ENCODE measurements at regions not wholly inside any gene's neighbourhood (a gene's known extent, or its start where the extent isn't known, plus 50 kb on each side); places are given as distances from the start of the nearest gene placed in this dataset.

DNA sequence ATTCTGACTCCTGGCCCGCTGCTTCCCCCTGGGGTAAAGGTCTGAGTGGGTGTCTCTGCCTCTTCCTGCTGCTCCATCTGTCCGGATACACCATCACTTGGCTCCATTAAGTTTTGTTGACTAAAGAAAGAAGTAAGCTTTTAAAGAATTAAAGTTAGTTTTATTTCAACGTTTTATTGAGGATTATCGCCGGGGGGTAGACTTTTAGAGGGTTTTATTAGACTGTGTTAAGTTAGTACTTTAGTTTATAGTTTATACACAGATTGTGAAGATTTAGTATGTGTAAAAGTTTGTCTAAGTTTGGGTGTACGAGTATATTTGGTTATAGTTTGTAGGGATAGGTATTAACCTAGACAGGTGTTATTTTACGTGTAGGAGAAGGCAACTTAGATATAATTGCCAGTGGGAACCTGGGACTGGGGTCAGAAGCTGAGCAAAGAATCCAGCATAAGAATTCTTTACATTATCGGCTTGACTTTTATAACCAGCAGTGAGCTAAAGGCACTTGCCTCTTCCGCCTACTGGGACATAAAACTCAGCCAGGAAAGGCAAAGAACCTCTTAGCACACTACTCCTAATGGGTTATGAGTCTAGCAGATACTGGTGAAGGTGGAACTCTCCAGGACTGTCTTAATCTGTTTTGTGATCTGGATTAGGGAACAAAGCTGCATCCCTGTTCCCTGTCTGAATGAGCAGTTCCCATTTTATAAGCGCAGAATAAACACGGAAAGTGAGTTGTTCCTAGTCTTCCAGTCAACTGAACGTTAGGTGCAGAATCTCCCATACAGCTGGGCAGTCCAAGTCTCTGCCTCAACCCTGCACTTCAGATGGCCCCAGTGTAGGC lies 131.3 kb downstream of the FAM43A start:
- TF ChIP-seq, protein P1, sequence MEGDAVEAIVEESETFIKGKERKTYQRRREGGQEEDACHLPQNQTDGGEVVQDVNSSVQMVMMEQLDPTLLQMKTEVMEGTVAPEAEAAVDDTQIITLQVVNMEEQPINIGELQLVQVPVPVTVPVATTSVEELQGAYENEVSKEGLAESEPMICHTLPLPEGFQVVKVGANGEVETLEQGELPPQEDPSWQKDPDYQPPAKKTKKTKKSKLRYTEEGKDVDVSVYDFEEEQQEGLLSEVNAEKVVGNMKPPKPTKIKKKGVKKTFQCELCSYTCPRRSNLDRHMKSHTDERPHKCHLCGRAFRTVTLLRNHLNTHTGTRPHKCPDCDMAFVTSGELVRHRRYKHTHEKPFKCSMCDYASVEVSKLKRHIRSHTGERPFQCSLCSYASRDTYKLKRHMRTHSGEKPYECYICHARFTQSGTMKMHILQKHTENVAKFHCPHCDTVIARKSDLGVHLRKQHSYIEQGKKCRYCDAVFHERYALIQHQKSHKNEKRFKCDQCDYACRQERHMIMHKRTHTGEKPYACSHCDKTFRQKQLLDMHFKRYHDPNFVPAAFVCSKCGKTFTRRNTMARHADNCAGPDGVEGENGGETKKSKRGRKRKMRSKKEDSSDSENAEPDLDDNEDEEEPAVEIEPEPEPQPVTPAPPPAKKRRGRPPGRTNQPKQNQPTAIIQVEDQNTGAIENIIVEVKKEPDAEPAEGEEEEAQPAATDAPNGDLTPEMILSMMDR (conservative IDR thresholded peaks at IDR 0.05; ENCODE audit: low read depth, low read length), result no peak
- TF ChIP-seq POLR2A (IDR thresholded peaks at IDR 0.05; ENCODE audit: low read depth, low read length) (no peak), USF2 (IDR thresholded peaks at IDR 0.05; ENCODE audit: low read depth, low read length) (no peak), FOS (IDR thresholded peaks at IDR 0.05; ENCODE audit: low read depth, low read length) (no peak), MXI1 (IDR thresholded peaks at IDR 0.05; ENCODE audit: borderline replicate concordance, low read depth, low read length) (no peak), SMC3 (IDR thresholded peaks at IDR 0.05; ENCODE audit: low read depth, low read length) (no peak), RFX5 (IDR thresholded peaks at IDR 0.05; ENCODE audit: low read depth, low read length) (no peak)

Data from IMR-90 (cell line).